Ecto neural progenitor cell (in vitro differentiated cells): ENCODE measurements at regions not wholly inside any gene's neighbourhood (a gene's known extent, or its start where the extent isn't known, plus 50 kb on each side); places are given as distances from the start of the nearest gene placed in this dataset.
A peak's percentile ranks its signal among the peaks of the same experiment; 100 is the strongest.
"Not testable (repeated sequence)": the region's sequence is repeated elsewhere in the genome, so short reads cannot be mapped to it uniquely, and the experiment has no call there.

ENCODE experiments used
- DNase-seq: peaks from one replicate; pipeline ENCODE4 v3.0.0-alpha.2; 2018; ENCODE audit warnings: low spot score

DNA sequence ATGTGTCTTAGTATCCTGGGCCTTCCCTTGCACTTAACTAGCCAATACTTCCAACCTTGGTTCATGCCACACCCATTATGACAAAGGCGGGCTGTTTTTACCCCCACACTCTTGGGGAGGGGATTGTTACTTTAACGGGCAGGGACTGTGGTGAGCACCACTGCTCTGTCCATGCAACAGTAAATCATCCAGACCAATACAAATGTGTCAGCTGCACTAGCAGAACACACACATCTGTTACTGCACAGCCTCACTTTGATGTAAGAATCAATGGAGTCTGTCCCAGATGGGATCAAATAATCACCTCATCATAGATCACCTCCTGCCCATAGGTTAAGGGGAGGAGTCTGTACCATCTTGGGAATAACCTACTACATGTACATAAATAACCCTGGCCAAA, 58.1 kb downstream of the NPAP1 start:
- no peak for DNase-seq

DNA sequence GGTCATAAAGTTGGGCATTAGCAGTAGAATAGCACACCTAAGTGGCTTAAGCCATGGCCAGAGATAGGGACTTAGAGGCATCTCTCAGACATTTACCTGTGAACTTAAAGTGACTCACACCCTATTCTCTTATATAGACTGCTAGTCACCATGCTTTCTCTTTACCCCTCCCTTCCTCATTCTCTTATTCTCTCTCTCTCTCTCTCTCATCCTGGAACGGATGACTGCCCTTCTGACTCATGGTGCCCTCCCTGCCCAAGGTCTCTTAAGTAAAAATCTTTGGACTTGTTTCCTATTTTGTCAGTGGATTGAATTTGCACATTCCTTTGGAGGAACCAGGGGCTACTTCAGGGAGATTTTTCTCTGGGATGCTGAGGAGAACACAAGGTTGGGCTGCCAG, 58.8 kb downstream of the NPAP1 start:
- no peak for DNase-seq

DNA sequence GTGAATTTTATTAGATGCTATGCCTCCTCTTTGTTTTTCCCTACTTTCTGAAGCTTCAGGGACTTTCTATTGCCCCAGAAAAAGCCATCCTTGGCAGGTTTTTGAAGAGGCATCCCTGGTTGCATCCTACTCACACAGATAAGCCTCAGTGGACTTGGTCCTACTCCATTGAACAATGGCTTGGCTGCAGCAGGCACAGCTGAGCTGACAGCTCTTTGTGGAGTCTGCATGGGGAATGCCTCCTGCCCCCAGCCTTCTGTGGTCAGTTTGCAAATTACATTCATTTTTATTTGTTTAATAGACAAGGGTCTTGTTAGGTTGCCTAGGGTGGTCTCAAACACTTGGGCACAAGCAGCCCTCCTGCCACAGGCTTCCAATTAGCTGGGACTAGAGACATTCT, 69.7 kb downstream of the NPAP1 start:
- no peak for DNase-seq

DNA sequence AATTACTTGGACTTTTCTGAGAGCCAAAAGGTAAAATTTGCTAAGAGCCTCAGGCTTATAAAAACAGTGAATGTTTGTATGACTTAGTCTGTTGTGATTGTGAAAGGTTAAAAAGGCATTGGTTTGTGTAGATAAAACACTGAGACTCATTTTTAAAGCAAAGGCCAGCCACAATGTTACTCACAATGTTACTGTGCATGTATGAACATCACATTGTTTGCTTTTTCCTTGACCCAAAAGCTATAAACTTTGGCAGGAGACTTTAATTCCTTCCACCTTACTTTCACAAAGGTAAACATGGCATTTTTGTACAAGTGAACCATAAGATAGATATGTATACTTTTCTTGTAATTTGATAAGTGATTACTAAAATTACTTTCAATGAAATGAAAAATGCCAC, 70.5 kb downstream of the NPAP1 start:
- no peak for DNase-seq

GRCh38 chr15:24747376-24747775, 71.8 kb downstream of the NPAP1 start:
- DNase-seq = no peak

DNA sequence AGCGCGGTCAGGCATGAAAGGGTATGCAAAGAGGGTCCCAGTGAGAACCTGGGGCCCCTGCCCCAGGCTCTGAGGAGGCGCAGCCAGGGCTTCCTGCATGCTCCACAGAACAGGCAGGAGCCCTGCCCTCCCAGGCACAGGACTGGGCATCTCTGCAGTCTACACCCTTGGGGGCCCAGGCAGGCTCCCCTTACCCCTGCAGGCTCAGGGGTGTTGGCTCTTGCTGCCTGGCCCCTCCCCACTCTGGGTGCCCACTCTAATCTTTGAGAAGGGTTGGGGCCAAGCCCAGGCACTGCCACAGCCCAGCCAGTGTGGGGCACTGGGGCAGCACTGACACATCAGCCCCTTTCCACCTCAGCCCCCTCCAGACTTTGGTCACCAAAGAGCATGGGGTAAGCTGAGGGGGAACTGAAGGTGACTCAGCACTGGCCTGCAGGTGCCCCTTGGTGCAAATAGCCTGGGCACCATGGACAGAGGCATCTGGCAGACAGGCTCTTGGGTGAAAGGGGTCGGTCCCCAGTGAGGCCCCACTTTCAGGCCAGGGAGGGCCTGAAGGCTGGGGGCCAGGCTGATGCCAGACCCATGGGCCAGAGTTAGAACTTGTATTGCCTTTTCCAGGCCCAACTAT, 73.4 kb downstream of the NPAP1 start:
- no peak for DNase-seq

GRCh38 chr15:24752354-24752753, 76.8 kb downstream of the NPAP1 start:
- DNase-seq = no peak

DNA sequence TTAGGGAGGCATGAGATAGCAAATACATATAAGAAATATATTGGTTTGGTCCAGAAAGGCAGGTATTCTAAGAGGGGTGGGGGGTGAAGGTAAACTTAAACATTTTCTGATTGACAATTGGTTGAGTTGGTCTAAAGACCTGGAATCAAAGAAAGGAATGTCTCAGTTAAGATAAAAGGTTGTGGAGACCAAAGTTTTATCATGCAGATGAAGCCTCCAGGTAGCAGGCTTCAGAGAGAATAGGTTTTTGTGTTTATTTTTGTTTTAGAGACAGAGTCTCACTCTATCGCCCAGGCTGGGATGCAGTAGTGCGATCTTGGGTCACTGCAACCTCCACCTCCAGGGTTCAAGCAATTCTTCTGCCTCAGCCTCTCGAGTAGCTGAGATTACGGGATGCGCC, 80.5 kb downstream of the NPAP1 start:
- DNase-seq = no peak

DNA sequence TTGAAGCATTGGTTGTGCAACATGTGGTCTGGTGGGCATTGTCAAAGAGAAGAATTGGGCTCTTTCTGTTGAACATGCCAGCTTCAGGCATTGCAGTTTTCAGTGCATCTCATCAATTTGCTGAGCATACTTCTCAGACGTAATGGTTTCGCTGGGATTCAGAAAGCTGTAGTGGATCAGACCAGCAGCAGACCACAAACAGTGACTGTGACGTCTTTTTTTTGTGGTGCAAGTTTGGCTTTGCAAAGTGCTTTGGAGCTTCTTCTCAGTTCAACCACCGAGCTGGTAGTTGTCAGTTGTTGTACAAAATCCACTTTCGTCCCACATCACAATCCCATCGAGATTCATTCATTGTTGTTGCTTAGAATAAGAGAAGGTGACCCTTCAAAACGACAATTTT, 84.5 kb downstream of the NPAP1 start:
- no peak for DNase-seq

DNA sequence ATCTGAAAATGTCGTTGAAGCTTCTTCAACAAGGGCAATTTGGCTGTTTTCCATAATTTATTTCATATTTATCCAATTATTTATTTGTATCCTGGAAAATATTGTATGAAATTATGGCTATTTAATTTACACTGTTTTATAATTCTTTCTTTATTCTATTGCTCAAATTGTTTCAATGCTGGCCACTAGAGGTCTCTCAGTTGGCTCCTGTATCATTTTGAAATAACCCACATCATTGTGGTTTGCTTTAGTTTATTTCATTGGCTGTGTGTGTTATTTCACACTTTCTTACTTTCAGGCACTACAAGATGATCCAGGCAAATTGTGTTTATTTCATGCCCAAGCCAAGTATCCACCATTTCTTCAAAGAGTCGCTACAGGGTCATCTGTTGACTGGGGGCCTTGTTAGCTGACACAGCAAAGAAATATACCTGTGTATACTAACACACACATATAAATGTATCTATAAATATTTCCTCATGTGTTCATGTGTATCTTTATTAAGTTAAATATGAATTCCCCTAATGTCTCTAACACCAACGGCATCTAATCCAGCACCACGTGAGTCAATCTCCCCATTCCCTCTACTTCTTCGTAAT, 86.2 kb downstream of the NPAP1 start:
- no peak for DNase-seq

- no peak for DNase-seq
Measured at GRCh38 chr15:24763891-24764290, 88.3 kb downstream of the NPAP1 start.

- no peak for DNase-seq
Measured at GRCh38 chr15:24764375-24765171, 89.0 kb downstream of the NPAP1 start.

GRCh38 chr15:24766511-24767133, 91.0 kb downstream of the NPAP1 start:
- no peak for DNase-seq

DNA sequence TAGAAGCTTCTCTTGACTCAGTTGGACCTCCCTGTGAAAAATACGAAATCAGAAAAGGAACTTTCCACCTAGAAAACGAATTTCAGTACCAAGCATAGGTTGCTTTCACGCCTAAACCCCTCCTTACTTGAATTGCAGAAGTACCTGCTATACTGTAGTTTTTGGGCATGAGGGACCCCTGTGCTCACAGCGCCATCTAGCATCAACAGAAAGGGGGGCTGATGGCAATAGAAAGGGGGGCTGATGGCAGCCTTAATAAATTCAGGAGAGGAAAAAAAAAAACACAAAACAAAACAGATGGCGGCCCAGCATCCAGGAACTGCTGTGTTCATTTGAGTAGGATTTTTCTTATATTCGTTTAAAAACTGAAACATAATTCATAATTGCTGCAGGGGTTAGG, 96.7 kb downstream of the NPAP1 start:
- no peak for DNase-seq

- DNase-seq = peak; percentile 92
Measured at GRCh38 chr15:24772686-24773373, 97.3 kb downstream of the NPAP1 start.

- DNase-seq = no peak
Measured at GRCh38 chr15:24777307-24777706, 101.7 kb downstream of the NPAP1 start.

GRCh38 chr15:24784506-24784905, 108.9 kb downstream of the NPAP1 start:
- DNase-seq = no peak

DNA sequence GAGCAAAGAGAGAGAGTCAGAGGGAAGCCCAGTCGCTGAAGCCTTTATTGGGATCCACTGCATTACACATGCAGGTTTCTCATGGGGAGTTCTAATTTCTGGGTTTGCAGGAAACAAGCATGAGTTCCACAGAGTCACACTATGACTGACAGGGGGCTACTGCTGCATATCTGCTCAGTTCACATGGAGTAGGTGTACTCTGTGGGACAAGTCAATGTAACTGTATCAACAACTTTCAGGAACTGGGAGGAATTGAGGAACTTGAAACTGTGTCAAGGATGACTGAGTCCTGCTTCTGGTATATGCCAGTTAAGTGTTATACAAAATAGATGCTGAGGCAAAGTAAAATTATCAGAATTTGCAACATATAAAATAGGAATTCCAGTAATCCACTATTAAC, 110.8 kb downstream of the NPAP1 start:
- DNase-seq = no peak

- DNase-seq = not testable (repeated sequence)
Measured at GRCh38 chr15:24802624-24803023, 127.0 kb downstream of the NPAP1 start.

- no peak for DNase-seq
Measured at GRCh38 chr15:24819680-24820079, 135.1 kb upstream of the SNRPN start.

GRCh38 chr15:24823473-24823872, 131.3 kb upstream of the SNRPN start:
- DNase-seq = peak; percentile 92

DNA sequence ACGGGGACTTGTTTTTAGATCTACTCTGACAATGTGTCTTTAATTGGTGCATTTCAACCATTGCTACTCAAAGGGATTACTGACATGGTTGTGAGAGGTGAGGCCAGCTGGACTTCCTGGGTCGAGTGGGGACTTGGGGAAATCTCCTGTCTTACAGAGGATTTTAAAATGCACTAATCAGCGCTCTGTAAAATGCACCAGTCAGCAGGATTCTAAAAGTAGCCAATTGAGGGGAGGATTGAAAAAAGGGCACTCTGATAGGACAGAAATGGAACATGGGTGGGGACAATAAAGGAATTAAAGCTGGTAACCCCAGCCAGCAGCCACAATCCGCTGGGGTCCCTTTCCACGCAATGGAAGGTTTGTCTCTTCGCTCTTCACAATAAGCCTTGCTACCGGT, 122.5 kb upstream of the SNRPN start:
- no peak for DNase-seq
